Occipital lobe (tissue), 1 donor: ENCODE measurements at regions not wholly inside any gene's neighbourhood (a gene's known extent, or its start where the extent isn't known, plus 50 kb on each side); places are given as distances from the start of the nearest gene placed in this dataset.
"Not testable (repeated sequence)": the region's sequence is repeated elsewhere in the genome, so short reads cannot be mapped to it uniquely, and the experiment has no call there.

Experiments
- DNase-seq: peaks from one replicate; lab custom pipeline; 2025; lab: John Stamatoyannopoulos, UW

GRCh38 chr5:87650284-87650683 is 237.6 kb upstream of the CCNH start:
- DNase-seq = no peak

- DNase-seq = no peak
Observed at GRCh38 chr5:87649455-87649854, 236.7 kb upstream of the CCNH start.

GRCh38 chr5:87645224-87645623 is 232.5 kb upstream of the CCNH start:
- DNase-seq = no peak

GRCh38 chr5:87640902-87641301 is 228.2 kb upstream of the CCNH start:
- no peak for DNase-seq

DNA sequence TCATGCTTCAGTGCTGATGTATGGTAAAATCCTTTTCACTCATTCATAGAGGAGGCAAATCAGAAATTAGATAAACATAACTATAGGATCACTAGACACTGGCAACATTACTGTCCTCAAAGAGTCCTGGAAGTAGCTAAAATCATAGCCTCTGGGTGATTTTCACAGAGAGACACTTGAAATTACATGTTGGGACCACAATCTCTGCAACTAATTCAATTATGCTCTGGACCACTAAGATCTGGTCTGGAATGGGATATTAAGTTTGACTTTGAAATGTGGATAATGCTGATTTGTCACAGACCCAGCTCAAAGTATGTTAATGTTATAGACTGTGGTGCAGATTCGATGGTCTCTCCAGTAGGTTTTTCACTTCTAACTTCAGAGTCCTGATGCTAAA is 214.6 kb upstream of the CCNH start:
- DNase-seq = no peak

GRCh38 chr5:87608385-87608784 is 195.7 kb upstream of the CCNH start:
- no peak for DNase-seq

DNA sequence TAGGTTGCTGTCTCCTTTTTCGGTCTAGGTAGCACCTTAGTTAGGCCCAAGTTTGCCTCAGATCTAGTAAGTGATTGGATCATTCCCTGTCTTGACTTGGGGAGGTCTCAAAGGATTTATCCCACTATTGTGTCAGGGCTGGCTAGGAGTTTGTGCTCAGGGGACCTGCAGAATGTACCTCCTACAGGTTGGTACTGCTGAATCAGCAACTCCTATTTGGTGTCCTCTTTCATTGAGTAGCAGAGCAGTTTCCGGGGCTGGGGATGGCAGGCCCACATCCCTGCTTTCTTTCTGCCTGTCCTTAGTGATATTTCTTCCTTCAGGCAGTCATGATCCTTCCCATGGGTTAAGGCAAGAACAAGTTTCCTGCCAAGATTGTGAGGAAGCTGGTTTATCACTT is 192.9 kb upstream of the CCNH start:
- DNase-seq = no peak

DNA sequence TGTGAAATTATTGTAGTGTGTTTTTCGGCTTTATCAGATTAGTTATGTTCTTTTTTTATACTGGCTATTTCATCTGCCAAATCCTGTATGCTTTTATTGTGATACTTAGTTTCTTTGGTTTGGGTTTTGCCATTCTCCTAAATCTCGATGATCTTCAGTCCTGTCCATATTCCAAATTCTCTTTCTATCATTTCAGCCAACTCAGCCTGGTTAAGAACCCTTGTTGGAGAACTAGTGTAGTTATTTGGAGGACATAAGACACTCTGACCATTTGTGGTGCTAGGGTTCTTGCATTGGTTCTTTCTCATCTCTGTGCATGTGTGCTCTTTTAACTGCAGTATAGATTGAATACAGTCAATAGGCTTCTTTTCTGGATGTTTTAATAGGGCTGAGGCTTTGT is 187.0 kb upstream of the CCNH start:
- no peak for DNase-seq

DNA sequence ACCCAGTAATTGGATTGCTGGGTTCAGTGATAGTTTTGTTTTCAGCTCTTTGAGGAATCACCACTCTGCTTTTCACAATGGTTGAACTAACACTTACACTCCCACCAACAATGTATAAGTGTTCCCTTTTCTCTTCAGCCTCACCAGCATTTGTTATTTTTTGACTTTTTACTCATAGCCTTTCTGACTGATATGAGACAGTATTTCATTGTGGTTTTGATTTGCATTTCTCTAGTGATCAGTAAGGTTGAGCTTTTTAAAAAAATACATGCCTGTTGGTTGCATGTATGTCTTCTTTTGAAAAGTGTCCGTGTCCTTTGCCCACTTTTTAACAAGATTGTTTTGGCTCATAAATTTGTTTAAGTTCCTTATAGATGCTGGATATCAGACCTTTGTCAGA is 185.7 kb upstream of the CCNH start:
- no peak for DNase-seq

GRCh38 chr5:87594566-87594965 is 181.8 kb upstream of the CCNH start:
- no peak for DNase-seq

- no peak for DNase-seq
Observed at GRCh38 chr5:87589587-87589986, 176.9 kb upstream of the CCNH start.

DNA sequence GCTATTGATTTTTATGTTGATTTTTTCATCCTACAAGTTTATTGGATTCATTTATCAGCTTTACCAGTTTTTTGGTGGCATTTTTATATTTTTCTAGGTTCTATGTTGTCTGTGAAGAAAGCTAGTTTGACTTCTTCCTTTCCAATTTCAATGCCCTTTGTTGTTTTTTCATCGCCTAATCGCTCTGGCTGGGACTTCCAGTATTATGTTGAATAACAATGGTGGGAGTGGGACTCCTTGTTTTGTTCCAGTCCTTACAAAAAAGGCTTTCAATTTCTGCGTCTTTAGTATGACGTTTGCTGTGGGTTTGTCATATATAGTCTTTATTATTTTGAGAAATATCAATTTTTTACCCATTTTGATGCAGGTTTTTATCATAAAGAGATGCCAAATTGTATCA is 175.6 kb upstream of the CCNH start:
- DNase-seq = no peak

- DNase-seq = not testable (repeated sequence)
Observed at GRCh38 chr5:87583704-87584103, 171.0 kb upstream of the CCNH start.

GRCh38 chr5:87582149-87582548 is 169.4 kb upstream of the CCNH start:
- no peak for DNase-seq

DNA sequence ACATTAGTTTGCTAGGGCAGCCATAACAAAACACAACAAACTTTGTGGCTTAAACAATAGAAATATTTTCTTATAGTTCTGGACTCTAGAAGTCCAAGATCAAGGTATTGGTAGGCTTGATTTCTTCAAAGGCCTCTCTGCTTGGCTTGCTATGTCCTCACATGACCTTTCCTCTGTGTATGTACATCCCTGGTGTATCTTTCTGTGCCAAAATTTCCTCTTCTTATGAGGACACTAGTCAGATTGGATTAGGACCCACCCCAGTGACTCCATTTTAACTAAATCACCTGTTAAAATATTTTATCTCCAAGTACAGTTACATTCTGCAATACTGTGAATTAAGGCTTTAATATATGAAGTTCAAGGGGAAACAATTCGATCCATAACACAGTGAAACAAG is 168.9 kb upstream of the CCNH start:
- DNase-seq = no peak

DNA sequence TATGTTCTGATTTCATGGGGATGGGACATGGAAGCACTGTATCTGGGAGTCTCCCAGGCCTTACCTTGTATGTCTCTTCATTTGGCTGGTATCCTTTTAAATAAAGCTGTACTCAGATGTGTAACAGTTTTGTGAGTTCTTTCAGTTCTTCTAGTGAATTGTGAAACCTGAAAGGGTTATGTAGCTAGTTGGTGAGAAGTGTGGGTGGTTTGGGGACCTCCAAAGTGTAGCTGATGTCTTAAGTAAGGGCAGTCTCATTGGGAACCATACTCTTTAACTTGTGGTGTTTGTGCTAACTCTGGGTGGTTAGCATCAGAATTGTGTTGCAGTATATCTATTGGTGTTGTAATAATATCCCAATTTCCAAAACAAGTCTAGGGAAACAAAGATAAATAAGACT is 166.9 kb upstream of the CCNH start:
- no peak for DNase-seq

DNA sequence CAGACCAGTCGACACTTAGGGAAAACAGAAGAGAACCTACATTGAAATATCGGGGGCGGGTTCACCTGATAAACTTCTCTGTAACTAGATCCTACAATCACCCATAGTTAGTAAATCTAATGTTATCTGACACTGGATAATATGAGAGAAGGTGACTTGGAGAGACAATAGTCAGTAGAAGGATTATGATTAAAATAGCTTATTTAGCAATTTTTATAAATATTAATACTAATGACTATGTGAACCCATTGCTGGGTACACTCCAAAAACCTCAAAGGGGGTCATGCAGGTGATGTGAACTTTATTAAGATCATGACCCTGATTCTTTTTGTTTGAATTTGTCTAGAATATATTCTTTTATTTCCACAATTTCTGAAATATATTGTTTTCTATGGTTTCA is 164.1 kb upstream of the CCNH start:
- DNase-seq = no peak

DNA sequence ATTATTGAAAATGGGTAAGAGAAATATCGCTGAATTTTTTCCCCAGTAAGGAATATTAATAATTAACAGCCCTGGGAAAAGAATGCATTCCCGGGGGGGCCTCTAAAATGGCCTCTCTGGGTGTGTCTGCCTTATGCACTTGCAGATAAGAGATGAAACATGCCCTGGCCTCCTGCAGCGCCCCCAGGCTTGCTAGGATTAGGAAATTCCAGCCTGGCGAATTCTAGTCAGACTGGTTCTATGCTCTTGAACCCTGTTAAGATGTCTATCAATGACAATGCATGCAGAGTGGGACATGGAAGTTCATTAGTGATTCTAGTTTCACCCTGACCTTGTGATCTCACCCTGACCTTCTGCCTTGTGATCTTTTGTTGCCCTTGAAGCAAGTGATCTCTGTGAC is 163.6 kb upstream of the CCNH start:
- not testable (repeated sequence) for DNase-seq

- DNase-seq = no peak
Observed at GRCh38 chr5:87574106-87574505, 161.4 kb upstream of the CCNH start.

GRCh38 chr5:87572611-87573010 is 159.9 kb upstream of the CCNH start:
- no peak for DNase-seq

- no peak for DNase-seq
Observed at GRCh38 chr5:87572090-87572489, 159.4 kb upstream of the CCNH start.

DNA sequence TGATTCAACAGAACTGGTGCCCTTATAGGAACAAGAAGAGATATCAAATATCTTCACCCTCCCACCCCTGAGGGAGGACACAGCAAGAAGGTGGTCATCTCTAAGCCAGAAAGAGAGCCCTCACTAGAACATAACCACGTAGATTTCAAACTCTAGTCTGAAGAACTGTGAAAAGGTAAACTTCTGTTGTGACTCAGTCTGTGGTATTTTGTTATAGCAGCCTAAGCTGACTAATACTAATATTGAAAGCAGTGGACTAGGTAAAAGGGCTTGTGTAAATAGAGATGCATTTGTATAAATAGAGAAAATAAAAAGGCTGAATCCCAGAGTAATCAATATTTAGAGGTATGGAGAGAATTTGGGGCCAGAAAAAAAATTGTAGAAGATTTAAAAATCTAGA is 157.6 kb upstream of the CCNH start:
- DNase-seq = no peak

GRCh38 chr5:87562068-87562467 is 149.3 kb upstream of the CCNH start:
- DNase-seq = no peak

GRCh38 chr5:87560528-87560927 is 147.8 kb upstream of the CCNH start:
- DNase-seq = no peak

- DNase-seq = no peak
Observed at GRCh38 chr5:87551911-87552310, 139.2 kb upstream of the CCNH start.
